Kidney epithelial cell (primary cell): ENCODE measurements at regions not wholly inside any gene's neighbourhood (a gene's known extent, or its start where the extent isn't known, plus 50 kb on each side); places are given as distances from the start of the nearest gene placed in this dataset.

ENCODE experiments used
- DNase-seq: peaks from one replicate; pipeline ENCODE4 v3.0.0-alpha.2; 2010; ENCODE audit warnings: low read depth
- H3K27me3 ChIP-seq: 2 replicates; pipeline ENCODE4 v1.6.0; 2011; ENCODE audit warnings: low read length; ENCODE audit not compliant: control insufficient read depth, insufficient read depth
- H3K36me3 ChIP-seq: 2 replicates; pipeline ENCODE4 v1.5.1; 2011; ENCODE audit warnings: low read length; ENCODE audit not compliant: control insufficient read depth, insufficient read depth
- H3K4me3 ChIP-seq: 2 replicates; pipeline ENCODE4 v1.5.1; 2011; ENCODE audit warnings: low read depth, mild to moderate bottlenecking, control low read depth, low read length
- CTCF ChIP-seq: IDR thresholded peaks from 2 replicates; pipeline ENCODE4 v1.5.1; 2011; ENCODE audit warnings: mild to moderate bottlenecking, moderate library complexity, low read length, control low read depth, inconsistent platforms; ENCODE audit not compliant: insufficient read depth, poor library complexity, severe bottlenecking

GRCh38 chr3:16821053-16821452, 63.7 kb upstream of the PLCL2 start:
- Histone ChIP-seq H3K36me3 (no peaks in the 10 kb centered on the region), H3K27me3 (no peaks in the 10 kb centered on the region), H3K4me3 (no peak overlapping the region)
- no peak for TF ChIP-seq CTCF
- DNase-seq, result no peak

- no peak for TF ChIP-seq CTCF
- Histone ChIP-seq H3K36me3 (no peaks in the 10 kb centered on the region), H3K4me3 (no peak overlapping the region), H3K27me3 (no peaks in the 10 kb centered on the region)
- DNase-seq, result no peak
Measured at GRCh38 chr3:16824081-16824696, 60.6 kb upstream of the PLCL2 start.

- DNase-seq, result no peak
- Histone ChIP-seq H3K4me3 (no peak overlapping the region), H3K27me3 (no peaks in the 10 kb centered on the region)
Measured at GRCh38 chr3:16825617-16826204, 59.0 kb upstream of the PLCL2 start.

GRCh38 chr3:16828815-16829214, 55.9 kb upstream of the PLCL2 start:
- Histone ChIP-seq H3K27me3 (no peaks in the 10 kb centered on the region), H3K36me3 (no peaks in the 10 kb centered on the region), H3K4me3 (no peak overlapping the region)
- peak; percentile 28 for TF ChIP-seq CTCF
- DNase-seq, result no peak

More at GRCh38 chr3:16825617-16826204, 59.0 kb upstream of the PLCL2 start:
- no peaks in the 10 kb centered on the region for H3K36me3 ChIP-seq
- TF ChIP-seq CTCF, result no peak

GRCh38 chr3:16831846-16832245, 52.9 kb upstream of the PLCL2 start:
- Histone ChIP-seq H3K27me3 (no peaks in the 10 kb centered on the region), H3K36me3 (no peaks in the 10 kb centered on the region), H3K4me3 (no peak overlapping the region)
- DNase-seq, result no peak
- TF ChIP-seq CTCF, result no peak

- no peak for TF ChIP-seq CTCF
- Histone ChIP-seq H3K4me3 (no peak overlapping the region), H3K36me3 (no peaks in the 10 kb centered on the region), H3K27me3 (no peaks in the 10 kb centered on the region)
- no peak for DNase-seq
Measured at GRCh38 chr3:16834214-16834613, 50.5 kb upstream of the PLCL2 start.
